Suprapubic skin (tissue), 4 donors: ENCODE measurements at regions not wholly inside any gene's neighbourhood (a gene's known extent, or its start where the extent isn't known, plus 50 kb on each side); places are given as distances from the start of the nearest gene placed in this dataset.

Experiments
- CTCF ChIP-seq, 2 donors: fragments of 200-600 bp in 1 of 2; fragments of 450-650 bp in 1 of 2; sonication (generic) in 1 of 2; IDR thresholded peaks; one replicate each; pipeline ENCODE4 v1.5.1; 2016 to 2019; ENCODE audit warnings: antibody characterized with exemption in 2 of 2, mild to moderate bottlenecking in 1 of 2, moderate library complexity in 1 of 2
- EP300 ChIP-seq: sonication (generic); formaldehyde crosslinking; IDR thresholded peaks from one replicate; pipeline ENCODE4 v1.6.1; 2017; ENCODE audit warnings: antibody characterized with exemption
- POLR2A ChIP-seq, 2 donors: fragments of 450-650 bp; IDR thresholded peaks; one replicate each; pipeline ENCODE4 v1.6.1; 2017; ENCODE audit warnings: antibody characterized with exemption in 2 of 2, mild to moderate bottlenecking in 2 of 2, moderate library complexity in 2 of 2
- POLR2AphosphoS5 ChIP-seq, 3 donors: sonication (generic); formaldehyde crosslinking; IDR thresholded peaks; one replicate each; pipeline ENCODE4 v1.6.1; 2017; ENCODE audit warnings: antibody characterized with exemption in 3 of 3

DNA sequence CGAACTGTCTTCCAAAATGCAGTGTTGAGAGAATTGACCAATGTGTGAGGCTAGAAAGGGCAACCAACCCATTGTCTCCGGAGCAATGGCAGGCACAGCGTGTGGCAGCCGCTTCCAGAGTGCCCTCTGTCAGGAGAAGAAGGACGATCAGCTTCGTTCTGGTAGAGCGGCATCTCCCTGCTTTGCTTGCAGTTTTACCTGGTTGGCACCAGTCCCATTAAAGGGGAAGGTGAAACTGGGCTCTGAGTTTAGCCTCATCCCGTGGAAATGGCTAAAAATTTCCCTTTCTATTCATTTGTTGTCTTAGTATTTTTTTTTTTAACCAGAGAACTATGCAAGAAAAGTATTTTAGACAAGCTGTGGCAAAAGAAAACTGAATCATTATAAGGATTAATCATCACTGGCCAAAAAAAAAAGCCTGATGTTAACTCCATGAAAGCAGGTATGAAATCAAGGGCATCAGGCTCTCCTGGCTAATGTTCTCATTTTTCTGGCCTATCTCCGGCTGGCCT, 81.5 kb upstream of the SLC7A1 start:
- TF ChIP-seq CTCF (IDR thresholded peaks at IDR 0.05), result no peak
- TF ChIP-seq POLR2A (IDR thresholded peaks at IDR 0.05), result no peak
- TF ChIP-seq POLR2AphosphoS5 (IDR thresholded peaks at IDR 0.05), result no peak
- TF ChIP-seq EP300, result no peak
